WTC11 (cell line): ENCODE measurements at regions not wholly inside any gene's neighbourhood (a gene's known extent, or its start where the extent isn't known, plus 50 kb on each side); places are given as distances from the start of the nearest gene placed in this dataset.

ENCODE experiments used
- ATAC-seq: fragments of 200-7000 bp; cut with Tn5 transposase; 2 replicates; pipeline ENCODE4 v1.10.0; 2021; ENCODE audit warnings: mild to moderate bottlenecking, moderate library complexity
- CTCF ChIA-PET: fragments of 300-600 bp; sonication (Branson Sonifier 250); formaldehyde crosslinking; loops from one replicate; lab custom pipeline; 2021; ENCODE audit warnings: antibody characterized with exemption; lab: Charles Lee
- POLR2A ChIA-PET: fragments of 350-600 bp; sonication (Branson Sonifier 250); formaldehyde crosslinking; loops from one replicate; lab custom pipeline; 2021; ENCODE audit warnings: antibody characterized with exemption; lab: Charles Lee
- DNase-seq: peaks from one replicate; pipeline ENCODE4 v3.0.0; 2021; ENCODE audit warnings: low spot score
- H3K27ac Mint-ChIP-seq: 2 replicates; pipeline ENCODE4 v1.8.0; 2021; ENCODE audit warnings: mixed read lengths
- H3K27me3 Mint-ChIP-seq: 2 replicates; pipeline ENCODE4 v1.8.0; 2021; ENCODE audit warnings: low read depth, mild to moderate bottlenecking, moderate library complexity, mixed read lengths
- H3K36me3 Mint-ChIP-seq: 2 replicates; pipeline ENCODE4 v1.8.0; 2021; ENCODE audit warnings: mixed read lengths
- H3K4me1 Mint-ChIP-seq: 2 replicates; pipeline ENCODE4 v1.8.0; 2022; ENCODE audit warnings: mixed read lengths
- H3K4me3 Mint-ChIP-seq: 2 replicates; pipeline ENCODE4 v1.8.0; 2021; ENCODE audit warnings: mild to moderate bottlenecking, moderate library complexity, mixed read lengths
- H3K9me3 Mint-ChIP-seq: 2 replicates; pipeline ENCODE4 v1.8.0; 2021; ENCODE audit warnings: mixed read lengths
- ARID4B ChIP-seq: sonication (generic); formaldehyde crosslinking; IDR thresholded peaks from 2 replicates; pipeline ENCODE4 v1.8.0; 2023; ENCODE audit warnings: missing genetic modification reagents, mild to moderate bottlenecking, borderline replicate concordance
- ATF2 ChIP-seq: sonication (generic); formaldehyde crosslinking; IDR thresholded peaks from 2 replicates; pipeline ENCODE4 v1.8.1; 2022; ENCODE audit warnings: low read depth, missing genetic modification reagents, borderline replicate concordance
- ATF3 ChIP-seq: sonication (generic); formaldehyde crosslinking; conservative IDR thresholded peaks from 2 replicates; pipeline ENCODE4 v1.8.1; 2022; ENCODE audit warnings: mild to moderate bottlenecking, missing genetic modification reagents
- E2F1 ChIP-seq: sonication (generic); formaldehyde crosslinking; IDR thresholded peaks from 2 replicates; pipeline ENCODE4 v1.8.0; 2022; ENCODE audit warnings: mild to moderate bottlenecking, missing genetic modification reagents
- E2F5 ChIP-seq: sonication (generic); formaldehyde crosslinking; IDR thresholded peaks from 2 replicates; pipeline ENCODE4 v1.8.1; 2022; ENCODE audit warnings: mild to moderate bottlenecking, moderate library complexity, missing genetic modification reagents
- GABPB1 ChIP-seq: sonication (generic); formaldehyde crosslinking; IDR thresholded peaks from 2 replicates; pipeline ENCODE4 v1.8.1; 2023; ENCODE audit warnings: mild to moderate bottlenecking, missing genetic modification reagents
- IRF2 ChIP-seq: sonication (generic); formaldehyde crosslinking; IDR thresholded peaks from 2 replicates; pipeline ENCODE4 v1.8.0; 2022; ENCODE audit warnings: low read depth, missing genetic modification reagents, borderline replicate concordance
- KAT7 ChIP-seq: sonication (generic); formaldehyde crosslinking; IDR thresholded peaks from 2 replicates; pipeline ENCODE4 v1.8.1; 2023; ENCODE audit warnings: missing genetic modification reagents, mild to moderate bottlenecking, borderline replicate concordance
- MLX ChIP-seq: sonication (generic); formaldehyde crosslinking; IDR thresholded peaks from 2 replicates; pipeline ENCODE4 v1.8.1; 2023; ENCODE audit warnings: mild to moderate bottlenecking, missing genetic modification reagents, moderate library complexity
- MXD4 ChIP-seq: fragments of 250-450 bp; sonication (Bioruptor Pico); IDR thresholded peaks from 2 replicates; pipeline ENCODE4 v1.8.0; 2021; ENCODE audit warnings: mild to moderate bottlenecking, moderate library complexity, borderline replicate concordance
- NFYB ChIP-seq: sonication (generic); formaldehyde crosslinking; conservative IDR thresholded peaks from 2 replicates; pipeline ENCODE4 v1.8.0; 2022; ENCODE audit warnings: low read depth, missing genetic modification reagents
- NR1H2 ChIP-seq: sonication (generic); formaldehyde crosslinking; IDR thresholded peaks from 2 replicates; pipeline ENCODE4 v1.9.0; 2021; ENCODE audit warnings: mild to moderate bottlenecking, moderate library complexity, missing genetic modification reagents
- SMAD3 ChIP-seq: sonication (generic); formaldehyde crosslinking; IDR thresholded peaks from 2 replicates; pipeline ENCODE4 v1.8.0; 2022; ENCODE audit warnings: missing genetic modification reagents, mild to moderate bottlenecking, borderline replicate concordance
- TCF7 ChIP-seq: sonication (generic); formaldehyde crosslinking; IDR thresholded peaks from 2 replicates; pipeline ENCODE4 v1.8.0; 2022; ENCODE audit warnings: mild to moderate bottlenecking, low read depth, missing genetic modification reagents, moderate library complexity
- USF2 ChIP-seq: sonication (generic); formaldehyde crosslinking; IDR thresholded peaks from 2 replicates; pipeline ENCODE4 v1.8.1; 2023; ENCODE audit warnings: mild to moderate bottlenecking, missing genetic modification reagents, moderate library complexity
- ZNF232 ChIP-seq: sonication (generic); formaldehyde crosslinking; IDR thresholded peaks from 2 replicates; pipeline ENCODE4 v1.8.0; 2022; ENCODE audit warnings: mild to moderate bottlenecking, missing genetic modification reagents
- ZNF281 ChIP-seq: sonication (generic); formaldehyde crosslinking; IDR thresholded peaks from 2 replicates; pipeline ENCODE4 v1.8.0; 2023; ENCODE audit warnings: mild to moderate bottlenecking, missing genetic modification reagents
- ZNF512 ChIP-seq: sonication (generic); formaldehyde crosslinking; IDR thresholded peaks from 2 replicates; pipeline ENCODE4 v1.8.1; 2022; ENCODE audit warnings: missing genetic modification reagents, borderline replicate concordance

- TF ChIP-seq MLX = no peak
- no peak for TF ChIP-seq ATF2 (CRISPR knock-in tag)
Measured at GRCh38 chr19:57004418-57004817, 115.4 kb upstream of the USP29 start (continued).

- ATAC-seq = no peak
- TF ChIP-seq USF2 (CRISPR knock-in tag) (no peak), GABPB1 (CRISPR knock-in tag) (no peak), E2F5 (CRISPR knock-in tag) (no peak), MXD4 (CRISPR knock-in tag) (no peak), NR1H2 (CRISPR knock-in tag) (no peak), E2F1 (no peak), ARID4B (CRISPR knock-in tag) (no peak), KAT7 (CRISPR knock-in tag) (no peak), ZNF232 (CRISPR knock-in tag) (no peak), ZNF512 (CRISPR knock-in tag) (no peak), TCF7 (CRISPR knock-in tag) (no peak), ATF3 (CRISPR knock-in tag) (no peak), ZNF281 (CRISPR knock-in tag) (no peak), IRF2 (no peak), SMAD3 (CRISPR knock-in tag) (no peak), NFYB (no peak)
- no peak overlapping the region for H3K27ac Mint-ChIP-seq
- peaks cover 69% of the 10 kb centered on the region for H3K9me3 Mint-ChIP-seq
- H3K4me1 Mint-ChIP-seq = no peaks in the 10 kb centered on the region
- POLR2A ChIA-PET = no interaction called here
- H3K4me3 Mint-ChIP-seq = no peak overlapping the region
- H3K36me3 Mint-ChIP-seq = peaks cover 59% of the 10 kb centered on the region
- DNase-seq = no peak
- CTCF ChIA-PET = no interaction called here
- H3K27me3 Mint-ChIP-seq = peaks cover 3% of the 10 kb centered on the region; the same call in 1 of the 2 replicates
Measured at GRCh38 chr19:57008432-57008831, 111.4 kb upstream of the USP29 start.
